NT2/D1 (cell line): ENCODE measurements at regions not wholly inside any gene's neighbourhood (a gene's known extent, or its start where the extent isn't known, plus 50 kb on each side); places are given as distances from the start of the nearest gene placed in this dataset.

ENCODE experiments used
- SUZ12 ChIP-seq: IDR thresholded peaks from 2 replicates; pipeline ENCODE4 v1.6.1; 2011; ENCODE audit not compliant: insufficient read length, insufficient read depth; ENCODE audit errors: extremely low read depth
- YY1 ChIP-seq: IDR thresholded peaks from 2 replicates; pipeline ENCODE4 v1.6.1; 2011; ENCODE audit not compliant: insufficient read length, insufficient read depth

DNA sequence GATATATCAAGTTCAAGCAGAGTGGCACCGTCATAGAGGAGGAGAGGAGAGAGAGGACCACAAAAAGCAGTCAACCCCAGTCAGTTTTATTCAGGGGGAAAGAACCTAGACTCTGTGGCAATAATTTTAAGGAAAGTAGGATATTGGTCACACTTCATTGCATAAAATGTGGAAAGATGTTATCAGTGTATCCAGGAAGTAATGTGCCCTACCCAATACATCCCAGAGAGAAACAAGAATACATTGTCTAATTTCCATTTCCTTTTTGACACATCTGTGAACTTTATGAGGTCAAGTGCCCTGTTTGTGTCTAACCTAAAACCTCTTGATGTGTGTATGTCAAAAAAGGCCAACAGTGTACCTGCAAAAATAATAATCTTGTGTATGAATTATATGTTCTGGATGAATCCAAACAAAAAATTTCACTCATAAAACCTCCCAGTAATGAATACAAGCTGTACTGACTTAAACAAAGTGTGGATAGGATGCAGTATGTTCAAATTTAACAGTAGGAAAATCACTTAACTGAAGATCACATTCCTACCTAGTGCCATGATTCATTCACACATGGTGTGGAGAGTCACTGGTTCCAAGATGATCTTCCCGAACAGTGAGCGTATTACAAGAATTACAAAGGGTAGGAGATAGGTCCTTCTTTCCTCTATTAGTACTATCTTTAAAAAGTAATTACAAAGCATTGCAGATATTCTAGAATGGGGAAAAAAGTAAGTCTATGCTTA lies 712.1 kb upstream of the CXADR start:
- TF ChIP-seq YY1 (no peak), SUZ12 (no peak)
